A549 (cell line): ENCODE measurements at regions not wholly inside any gene's neighbourhood (a gene's known extent, or its start where the extent isn't known, plus 50 kb on each side); places are given as distances from the start of the nearest gene placed in this dataset.

Experiments
- ATAC-seq, 2 experiments: fragments of 200-7000 bp in 1 of 2; fragments of >200 bp in 1 of 2; cut with Nextera tagmentation in 1 of 2; cut with Tn5 transposase in 1 of 2; 3 replicates each; pipeline versions ENCODE4 v1.8.0 to v1.9.1; 2018 to 2020; ENCODE audit warnings: mild to moderate bottlenecking in 1 of 2, moderate library complexity in 1 of 2
- CTCF ChIA-PET: fragments of 300-600 bp; sonication (Branson Sonifier 250); formaldehyde crosslinking; extraction: SDS; loops from one replicate; lab custom pipeline; 2021; ENCODE audit warnings: antibody characterized with exemption, inconsistent platforms; lab: Yijun Ruan, JAX
- POLR2A ChIA-PET: fragments of 350-600 bp; formaldehyde crosslinking; extraction: SDS; loops from one replicate; lab custom pipeline; 2021; ENCODE audit warnings: antibody characterized with exemption, inconsistent platforms; lab: Yijun Ruan, JAX
- DNase-seq, 2 experiments: peaks; one replicate each; pipeline versions ENCODE4 v3.0.0 to v3.0.0-alpha.2; 2011 to 2016; ENCODE audit warnings: low read depth in 1 of 2, low spot score in 1 of 2
- FAIRE-seq: peaks from 2 replicates; lab custom pipeline; 2011; peaks lifted over from hg19 to GRCh38; lab: Jason Lieb, UNC
- H3K27ac ChIP-seq, 2 experiments: fragments of >200 bp; sonication (Bioruptor Twin); formaldehyde crosslinking; 3 replicates each; pipeline ENCODE4 v1.5.1; 2016 to 2017
- H3K4me1 ChIP-seq: fragments of >200 bp; sonication (Bioruptor Twin); formaldehyde crosslinking; 3 replicates; pipeline ENCODE4 v1.6.1; 2016
- H3K4me2 ChIP-seq: fragments of >200 bp; sonication (Bioruptor Twin); formaldehyde crosslinking; 3 replicates; pipeline ENCODE4 v1.6.1; 2016
- H3K4me3 ChIP-seq: fragments of >200 bp; sonication (Bioruptor Twin); formaldehyde crosslinking; 3 replicates; pipeline ENCODE4 v1.5.1; 2016
- H3K9me3 ChIP-seq: fragments of >200 bp; sonication (Bioruptor Twin); formaldehyde crosslinking; 3 replicates; pipeline ENCODE4 v1.6.1; 2016
- BCL3 ChIP-seq: fragments of >200 bp; sonication (Bioruptor Twin); formaldehyde crosslinking; IDR thresholded peaks from 3 replicates; pipeline ENCODE4 v1.6.1; 2016
- BHLHE40 ChIP-seq: IDR thresholded peaks from 2 replicates; pipeline ENCODE4 v1.6.1; 2012; ENCODE audit warnings: low read depth, low read length, inconsistent platforms
- CBX2 ChIP-seq: fragments of 200-600 bp; sonication (generic); IDR thresholded peaks from 2 replicates; pipeline ENCODE4 v1.6.1; 2016; ENCODE audit warnings: low read depth, mild to moderate bottlenecking, borderline replicate concordance
- CEBPB ChIP-seq, 2 experiments: fragments of >200 bp in 1 of 2; sonication (Bioruptor Twin) in 1 of 2; formaldehyde crosslinking in 1 of 2; IDR thresholded peaks; 2 replicates each; pipeline ENCODE4 v1.6.1; 2012 to 2016
- CHD2 ChIP-seq: fragments of 150-350 bp; IDR thresholded peaks from 2 replicates; pipeline ENCODE4 v1.6.1; 2014; ENCODE audit warnings: low read length; ENCODE audit not compliant: partially characterized antibody
- CHD4 ChIP-seq: fragments of 200-600 bp; sonication (generic); IDR thresholded peaks from 2 replicates; pipeline ENCODE4 v1.6.1; 2016; ENCODE audit warnings: antibody characterized with exemption, mild to moderate bottlenecking, borderline replicate concordance
- EHF ChIP-seq: fragments of 250-450 bp; sonication (Bioruptor Pico); IDR thresholded peaks from 2 replicates; pipeline ENCODE4 v1.5.0; 2020; ENCODE audit warnings: mild to moderate bottlenecking
- EHMT2 ChIP-seq: fragments of 200-600 bp; sonication (generic); IDR thresholded peaks from 2 replicates; pipeline ENCODE4 v1.6.1; 2016; ENCODE audit warnings: antibody characterized with exemption, low read depth, mild to moderate bottlenecking, moderate library complexity
- ESRRA ChIP-seq: fragments of 150-350 bp; IDR thresholded peaks from 2 replicates; pipeline ENCODE4 v1.6.1; 2014; ENCODE audit warnings: mild to moderate bottlenecking, low read length, borderline replicate concordance
- JUN ChIP-seq, 2 experiments: fragments of >200 bp; sonication (Bioruptor Twin); formaldehyde crosslinking; IDR thresholded peaks; 2 replicates in 1 of 2; 3 replicates in 1 of 2; pipeline ENCODE4 v1.6.1; 2016 to 2017
- MAFK ChIP-seq: fragments of 450-650 bp; IDR thresholded peaks from 2 replicates; pipeline ENCODE4 v1.6.1; 2014; ENCODE audit not compliant: partially characterized antibody
- MAZ ChIP-seq: fragments of 150-350 bp; IDR thresholded peaks from 2 replicates; pipeline ENCODE4 v1.6.1; 2014; ENCODE audit warnings: antibody characterized with exemption, low read depth, low read length, borderline replicate concordance
- NFE2L2 ChIP-seq: fragments of 150-350 bp; conservative IDR thresholded peaks from 2 replicates; pipeline ENCODE4 v1.6.1; 2014; ENCODE audit warnings: low read length
- PHF8 ChIP-seq: fragments of 200-600 bp; sonication (generic); IDR thresholded peaks from 2 replicates; pipeline ENCODE4 v1.6.1; 2016; ENCODE audit warnings: low read depth, mild to moderate bottlenecking, antibody characterized with exemption, moderate library complexity, borderline replicate concordance
- RAD21 ChIP-seq, 2 experiments: fragments of >200 bp in 1 of 2; sonication (Bioruptor Twin) in 1 of 2; formaldehyde crosslinking in 1 of 2; IDR thresholded peaks in 1 of 2; conservative IDR thresholded peaks in 1 of 2; 2 replicates in 1 of 2; 3 replicates in 1 of 2; pipeline ENCODE4 v1.6.1; 2012 to 2018; ENCODE audit warnings: inconsistent platforms in 1 of 2
- RFX5 ChIP-seq: fragments of 450-650 bp; IDR thresholded peaks from 2 replicates; pipeline ENCODE4 v1.7.1; 2014; ENCODE audit warnings: antibody characterized with exemption, mild to moderate bottlenecking, moderate library complexity
- TFCP2L1 ChIP-seq: fragments of 250-450 bp; sonication (Bioruptor Pico); IDR thresholded peaks from 2 replicates; pipeline ENCODE4 v1.5.0; 2021; ENCODE audit warnings: mild to moderate bottlenecking
- ZSCAN20 ChIP-seq: fragments of 250-450 bp; sonication (Bioruptor Pico); IDR thresholded peaks from 2 replicates; pipeline ENCODE4 v1.8.0; 2022; ENCODE audit warnings: mild to moderate bottlenecking, moderate library complexity
- WGBS: methylation state at CpG from one replicate; pipeline ENCODE4 v1.1.6; 2017; ENCODE audit errors: missing lambda C conversion rate; 5-methylcytosine and 5-hydroxymethylcytosine counted together
- TF ChIP-seq, protein P1 (sequence below): fragments of 200-600 bp; sonication (generic); IDR thresholded peaks from 2 replicates; pipeline ENCODE4 v1.6.1; 2016; ENCODE audit warnings: antibody characterized with exemption, mild to moderate bottlenecking, moderate library complexity

DNA sequence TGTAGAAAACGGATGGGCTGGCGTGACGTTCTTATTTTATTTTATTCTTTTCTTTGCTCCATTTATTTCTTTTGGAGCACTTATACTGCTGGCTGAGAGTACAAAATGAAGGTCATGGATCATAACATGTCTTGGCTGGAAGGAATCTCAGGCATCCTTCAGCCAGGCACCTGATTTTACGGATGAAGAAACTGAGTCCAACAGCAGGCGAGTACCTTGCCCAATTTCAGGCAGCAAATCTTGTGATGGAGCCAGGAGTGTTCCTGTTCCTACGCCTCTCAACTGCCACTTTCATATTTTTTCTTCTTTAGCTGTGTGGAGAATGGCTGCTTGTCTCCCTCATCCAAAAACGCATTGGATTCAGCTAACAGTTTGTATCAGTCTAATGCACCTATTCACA, 332.1 kb upstream of the IGFBP7 start:
- 25% methylated on average over 7 of the region's 7 CpGs for WGBS
- POLR2A ChIA-PET, result no interaction called here
- H3K4me2 ChIP-seq, result no peak overlapping the region
- CTCF ChIA-PET, result interaction anchor here (0.5 to 2.2 kb wide), 10 partner anchors 8 to 1808 kb away, joined by 3 to 10 read pairs (median 4); no protein-coding TSS in a partner anchor
- DNase-seq (no peak), ATAC-seq (no peak), FAIRE-seq (no peak)
- H3K27ac ChIP-seq, result no peak overlapping the region
- H3K4me1 ChIP-seq, result no peaks in the 10 kb centered on the region
- no peak overlapping the region for H3K4me3 ChIP-seq
- H3K9me3 ChIP-seq, result no peaks in the 10 kb centered on the region
- TF ChIP-seq, protein P1, sequence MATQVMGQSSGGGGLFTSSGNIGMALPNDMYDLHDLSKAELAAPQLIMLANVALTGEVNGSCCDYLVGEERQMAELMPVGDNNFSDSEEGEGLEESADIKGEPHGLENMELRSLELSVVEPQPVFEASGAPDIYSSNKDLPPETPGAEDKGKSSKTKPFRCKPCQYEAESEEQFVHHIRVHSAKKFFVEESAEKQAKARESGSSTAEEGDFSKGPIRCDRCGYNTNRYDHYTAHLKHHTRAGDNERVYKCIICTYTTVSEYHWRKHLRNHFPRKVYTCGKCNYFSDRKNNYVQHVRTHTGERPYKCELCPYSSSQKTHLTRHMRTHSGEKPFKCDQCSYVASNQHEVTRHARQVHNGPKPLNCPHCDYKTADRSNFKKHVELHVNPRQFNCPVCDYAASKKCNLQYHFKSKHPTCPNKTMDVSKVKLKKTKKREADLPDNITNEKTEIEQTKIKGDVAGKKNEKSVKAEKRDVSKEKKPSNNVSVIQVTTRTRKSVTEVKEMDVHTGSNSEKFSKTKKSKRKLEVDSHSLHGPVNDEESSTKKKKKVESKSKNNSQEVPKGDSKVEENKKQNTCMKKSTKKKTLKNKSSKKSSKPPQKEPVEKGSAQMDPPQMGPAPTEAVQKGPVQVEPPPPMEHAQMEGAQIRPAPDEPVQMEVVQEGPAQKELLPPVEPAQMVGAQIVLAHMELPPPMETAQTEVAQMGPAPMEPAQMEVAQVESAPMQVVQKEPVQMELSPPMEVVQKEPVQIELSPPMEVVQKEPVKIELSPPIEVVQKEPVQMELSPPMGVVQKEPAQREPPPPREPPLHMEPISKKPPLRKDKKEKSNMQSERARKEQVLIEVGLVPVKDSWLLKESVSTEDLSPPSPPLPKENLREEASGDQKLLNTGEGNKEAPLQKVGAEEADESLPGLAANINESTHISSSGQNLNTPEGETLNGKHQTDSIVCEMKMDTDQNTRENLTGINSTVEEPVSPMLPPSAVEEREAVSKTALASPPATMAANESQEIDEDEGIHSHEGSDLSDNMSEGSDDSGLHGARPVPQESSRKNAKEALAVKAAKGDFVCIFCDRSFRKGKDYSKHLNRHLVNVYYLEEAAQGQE, result no peak
- TF ChIP-seq JUN (IDR thresholded peaks at IDR 0.05) (no peak), EHMT2 (no peak), CHD4 (no peak), ESRRA (no peak), TFCP2L1 (CRISPR knock-in tag) (no peak), BCL3 (no peak), CEBPB (IDR thresholded peaks at IDR 0.05) (no peak), NFE2L2 (no peak), RAD21 (conservative IDR thresholded peaks at IDR 0.05 in 1 of 2, IDR thresholded peaks at IDR 0.05 in 1 of 2) (no peak), EHF (CRISPR knock-in tag) (no peak), CHD2 (no peak), PHF8 (no peak), CBX2 (no peak), MAZ (no peak), RFX5 (no peak), BHLHE40 (no peak)

GRCh38 chr4:57437649-57438048, 327.5 kb upstream of the IGFBP7 start:
- Histone ChIP-seq H3K4me1 (no peaks in the 10 kb centered on the region), H3K27ac (no peak overlapping the region), H3K4me2 (no peak overlapping the region), H3K4me3 (no peak overlapping the region), H3K9me3 (no peaks in the 10 kb centered on the region)
- no peak for TF ChIP-seq JUN (IDR thresholded peaks at IDR 0.05)
- CTCF ChIA-PET, result no interaction called here
- DNase-seq, result no peak
- FAIRE-seq, result no peak
- POLR2A ChIA-PET, result no interaction called here
- ATAC-seq, result no peak
- WGBS, result 65% methylated on average over 7 of the region's 8 CpGs

DNA sequence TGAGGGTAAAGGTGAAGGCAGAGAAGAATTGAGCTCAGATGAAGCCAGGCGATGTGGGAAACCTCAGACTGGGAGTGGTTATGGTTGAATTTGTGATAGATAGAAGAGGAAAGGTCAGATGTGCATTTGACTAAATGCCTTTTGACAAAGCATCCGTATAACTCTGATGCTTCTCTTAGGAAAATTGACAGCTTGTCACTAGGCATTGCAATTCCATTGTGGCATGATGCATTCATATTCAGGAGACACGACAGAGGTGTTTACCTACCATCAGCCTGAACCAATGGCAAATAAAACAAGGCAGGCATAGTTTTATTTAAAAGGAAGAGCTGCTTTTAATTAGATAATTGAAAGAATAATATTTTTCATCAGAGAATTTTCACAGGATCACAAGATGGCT, 325.1 kb upstream of the IGFBP7 start:
- 24% methylated on average over 3 of the region's 3 CpGs for WGBS
- CTCF ChIA-PET, result interaction anchor here (2.2 to 2.3 kb wide), 2 partner anchors 9 to 271 kb away, joined by 9 to 11 read pairs; no protein-coding TSS in a partner anchor
- H3K4me1 ChIP-seq, result no peaks in the 10 kb centered on the region
- POLR2A ChIA-PET, result no interaction called here
- FAIRE-seq (no peak), DNase-seq (no peak)
- no peak overlapping the region for H3K4me3 ChIP-seq
- no peak overlapping the region for H3K4me2 ChIP-seq
- no peaks in the 10 kb centered on the region for H3K9me3 ChIP-seq
- TF ChIP-seq EHMT2 (no peak), MAFK (no peak), ZSCAN20 (CRISPR knock-in tag) (no peak)
- TF ChIP-seq, all 56 proteins: peak for 0
- H3K27ac ChIP-seq, result no peak overlapping the region
- no peak for ATAC-seq
